Lower lobe of right lung (tissue), 2 donors: ENCODE measurements at regions not wholly inside any gene's neighbourhood (a gene's known extent, or its start where the extent isn't known, plus 50 kb on each side); places are given as distances from the start of the nearest gene placed in this dataset.

Experiments used
- ATAC-seq, 2 donors: fragments of 200-7000 bp; cut with Tn5 transposase; one replicate each; pipeline ENCODE4 v1.9.1; 2020 to 2022; ENCODE audit warnings: mild to moderate bottlenecking in 2 of 2, moderate library complexity in 2 of 2
- DNase-seq: peaks from one replicate; pipeline ENCODE4 v3.0.0-alpha.2; 2020
- H3K27ac ChIP-seq: fragments of 200-600 bp; one replicate; pipeline ENCODE4 v1.8.0; 2022
- H3K27me3 ChIP-seq: fragments of 200-600 bp; one replicate; pipeline ENCODE4 v1.8.0; 2022; ENCODE audit warnings: low read depth
- H3K36me3 ChIP-seq: fragments of 200-600 bp; one replicate; pipeline ENCODE4 v1.8.0; 2022; ENCODE audit warnings: mild to moderate bottlenecking
- H3K4me1 ChIP-seq: fragments of 200-600 bp; one replicate; pipeline ENCODE4 v1.8.0; 2022
- H3K4me3 ChIP-seq: fragments of 200-600 bp; one replicate; pipeline ENCODE4 v1.8.0; 2022; ENCODE audit warnings: mild to moderate bottlenecking
- H3K9me3 ChIP-seq: fragments of 200-600 bp; one replicate; pipeline ENCODE4 v1.8.0; 2022
- CTCF ChIP-seq: fragments of 200-600 bp; IDR thresholded peaks from one replicate; pipeline ENCODE4 v1.8.0; 2022; ENCODE audit warnings: antibody characterized with exemption, mild to moderate bottlenecking
- intact Hi-C: fragments of 100-400 bp; cut with DNase I; formaldehyde crosslinking; loops from one replicate; pipeline ENCODE4 v1.11.0; 2022
- donor health status: DM: no; HTN: yes; CAD: no; lungs with severe emphysema.

- DNase-seq (no peak), ATAC-seq (no peak)
- H3K4me1 ChIP-seq: no peaks in the 10 kb centered on the region
- no peak for TF ChIP-seq CTCF
- intact Hi-C loops: no loop called here
- no peak overlapping the region for H3K27ac ChIP-seq
- H3K4me3 ChIP-seq: no peak overlapping the region
- no peaks in the 10 kb centered on the region for H3K36me3 ChIP-seq
- H3K9me3 ChIP-seq: no peaks in the 10 kb centered on the region
- no peaks in the 10 kb centered on the region for H3K27me3 ChIP-seq
These were observed 127.6 kb downstream of the AASDH start for GRCh38 chr4:56259655-56260054.

- ATAC-seq (no peak), DNase-seq (no peak)
- no peaks in the 10 kb centered on the region for H3K9me3 ChIP-seq
- TF ChIP-seq CTCF: no peak
- intact Hi-C loops: no loop called here
- H3K27me3 ChIP-seq: no peaks in the 10 kb centered on the region
- no peaks in the 10 kb centered on the region for H3K4me1 ChIP-seq
- no peak overlapping the region for H3K4me3 ChIP-seq
- no peak overlapping the region for H3K27ac ChIP-seq
- no peaks in the 10 kb centered on the region for H3K36me3 ChIP-seq
These were observed 131.5 kb downstream of the AASDH start for GRCh38 chr4:56255820-56256219.

GRCh38 chr4:56253666-56254305 is 133.5 kb downstream of the AASDH start:
- DNase-seq (no peak), ATAC-seq (no peak)
- Histone ChIP-seq H3K4me1 (no peaks in the 10 kb centered on the region), H3K9me3 (no peaks in the 10 kb centered on the region), H3K27me3 (no peaks in the 10 kb centered on the region), H3K36me3 (no peaks in the 10 kb centered on the region), H3K4me3 (no peak overlapping the region), H3K27ac (no peak overlapping the region)
- no peak for TF ChIP-seq CTCF
- intact Hi-C loops: no loop called here

GRCh38 chr4:56252561-56253152 is 134.6 kb downstream of the AASDH start:
- intact Hi-C loops: no loop called here
- no peak overlapping the region for H3K4me3 ChIP-seq
- H3K27me3 ChIP-seq: no peaks in the 10 kb centered on the region
- H3K4me1 ChIP-seq: no peaks in the 10 kb centered on the region
- DNase-seq: no peak
- H3K27ac ChIP-seq: no peak overlapping the region
- no peaks in the 10 kb centered on the region for H3K36me3 ChIP-seq
- no peak for TF ChIP-seq CTCF
- no peaks in the 10 kb centered on the region for H3K9me3 ChIP-seq
- ATAC-seq: no peak

- DNase-seq (no peak), ATAC-seq (no peak)
- H3K4me1 ChIP-seq: no peaks in the 10 kb centered on the region
- TF ChIP-seq CTCF: no peak
- no peak overlapping the region for H3K4me3 ChIP-seq
- no peak overlapping the region for H3K27ac ChIP-seq
- no peaks in the 10 kb centered on the region for H3K9me3 ChIP-seq
- no peaks in the 10 kb centered on the region for H3K27me3 ChIP-seq
- no peaks in the 10 kb centered on the region for H3K36me3 ChIP-seq
- intact Hi-C loops: no loop called here
These were observed 135.7 kb downstream of the AASDH start for GRCh38 chr4:56251556-56251955.
